ENCODE measurements at regions not wholly inside any gene's neighbourhood (a gene's known extent, or its start where the extent isn't known, plus 50 kb on each side); places are given as distances from the start of the nearest gene placed in this dataset.

- H3K27ac ChIP-seq, result no peak overlapping the region
- TF ChIP-seq ZFX (IDR thresholded peaks at IDR 0.05) (no peak), CTCF (conservative IDR thresholded peaks at IDR 0.05) (no peak)
These were observed 126.4 kb upstream of the HSD17B12 start for GRCh38 chr11:43554148-43554473.

- H3K27ac ChIP-seq, result no peak overlapping the region
- no peak for TF ChIP-seq CTCF (conservative IDR thresholded peaks at IDR 0.05)
- TF ChIP-seq ZFX (IDR thresholded peaks at IDR 0.05), result no peak
These were observed 125.4 kb upstream of the HSD17B12 start for GRCh38 chr11:43555186-43555585.

GRCh38 chr11:43555816-43556611 is 124.5 kb upstream of the HSD17B12 start:
- H3K27ac ChIP-seq, result no peak overlapping the region
- no peak for TF ChIP-seq ZFX (IDR thresholded peaks at IDR 0.05)
- no peak for TF ChIP-seq CTCF (conservative IDR thresholded peaks at IDR 0.05)

- TF ChIP-seq ZFX (IDR thresholded peaks at IDR 0.05) (no peak), CTCF (conservative IDR thresholded peaks at IDR 0.05) (no peak)
- H3K27ac ChIP-seq, result no peak overlapping the region
These were observed 123.7 kb upstream of the HSD17B12 start for GRCh38 chr11:43556612-43557375.

- TF ChIP-seq ZFX (IDR thresholded peaks at IDR 0.05) (no peak), CTCF (conservative IDR thresholded peaks at IDR 0.05) (peak; percentile 33)
- no peak overlapping the region for H3K27ac ChIP-seq
These were observed 122.9 kb upstream of the HSD17B12 start for GRCh38 chr11:43557553-43558110.

GRCh38 chr11:43558146-43558545 is 122.4 kb upstream of the HSD17B12 start:
- H3K27ac ChIP-seq, result no peak overlapping the region
- no peak for TF ChIP-seq CTCF (conservative IDR thresholded peaks at IDR 0.05)
- no peak for TF ChIP-seq ZFX (IDR thresholded peaks at IDR 0.05)

GRCh38 chr11:43558556-43559127 is 121.9 kb upstream of the HSD17B12 start:
- no peak for TF ChIP-seq CTCF (conservative IDR thresholded peaks at IDR 0.05)
- TF ChIP-seq ZFX (IDR thresholded peaks at IDR 0.05), result no peak
- H3K27ac ChIP-seq, result no peak overlapping the region
